ENCODE measurements at regions not wholly inside any gene's neighbourhood (a gene's known extent, or its start where the extent isn't known, plus 50 kb on each side); places are given as distances from the start of the nearest gene placed in this dataset.

GRCh38 chr5:176741561-176742211 is 68.7 kb upstream of the UNC5A start:
- TF ChIP-seq CTCF (IDR thresholded peaks at IDR 0.05), result no peak
- H3K27me3 ChIP-seq, result peaks cover 3% of the 10 kb centered on the region
- no peak overlapping the region for H3K4me3 ChIP-seq
- H3K4me1 ChIP-seq, result no peaks in the 10 kb centered on the region
- H3K27ac ChIP-seq, result no peak overlapping the region
- DNase-seq (ENCODE audit: low spot score in 2 of 2), result peak in 1 of 2 donors; percentile 33
- no peaks in the 10 kb centered on the region for H3K9me3 ChIP-seq
- H3K36me3 ChIP-seq, result no peaks in the 10 kb centered on the region
- intact Hi-C loops (cut with DNase I), result no loop called here

- intact Hi-C loops (cut with DNase I), result no loop called here
- Histone ChIP-seq H3K27me3 (peaks cover 3% of the 10 kb centered on the region), H3K36me3 (no peaks in the 10 kb centered on the region), H3K4me1 (no peaks in the 10 kb centered on the region), H3K9me3 (no peaks in the 10 kb centered on the region), H3K27ac (no peak overlapping the region), H3K4me3 (no peak overlapping the region)
- TF ChIP-seq CTCF (IDR thresholded peaks at IDR 0.05), result no peak
- DNase-seq (ENCODE audit: low spot score in 2 of 2), result peak in 1 of 2 donors; percentile 27
These were observed 67.9 kb upstream of the UNC5A start for GRCh38 chr5:176742246-176743105.

GRCh38 chr5:176743136-176743861 is 67.1 kb upstream of the UNC5A start:
- Histone ChIP-seq H3K4me1 (no peaks in the 10 kb centered on the region), H3K36me3 (no peaks in the 10 kb centered on the region), H3K9me3 (no peaks in the 10 kb centered on the region), H3K27me3 (peaks cover 3% of the 10 kb centered on the region), H3K27ac (no peak overlapping the region), H3K4me3 (no peak overlapping the region)
- no peak for TF ChIP-seq CTCF (IDR thresholded peaks at IDR 0.05)
- intact Hi-C loops (cut with DNase I), result no loop called here
- peak in 1 of 2 donors; percentile 53 for DNase-seq (ENCODE audit: low spot score in 2 of 2)

GRCh38 chr5:176743868-176744583 is 66.3 kb upstream of the UNC5A start:
- DNase-seq (ENCODE audit: low spot score in 2 of 2), result peak in 1 of 2 donors; percentile 34
- TF ChIP-seq CTCF (IDR thresholded peaks at IDR 0.05), result no peak
- intact Hi-C loops (cut with DNase I), result no loop called here
- Histone ChIP-seq H3K27ac (no peak overlapping the region), H3K36me3 (no peaks in the 10 kb centered on the region), H3K4me3 (no peak overlapping the region), H3K9me3 (no peaks in the 10 kb centered on the region), H3K27me3 (peaks cover 3% of the 10 kb centered on the region), H3K4me1 (no peaks in the 10 kb centered on the region)

- intact Hi-C loops (cut with DNase I), result no loop called here
- Histone ChIP-seq H3K27ac (no peak overlapping the region), H3K4me1 (no peaks in the 10 kb centered on the region), H3K27me3 (peaks cover 3% of the 10 kb centered on the region), H3K36me3 (no peaks in the 10 kb centered on the region), H3K9me3 (no peaks in the 10 kb centered on the region), H3K4me3 (no peak overlapping the region)
- no peak for TF ChIP-seq CTCF (IDR thresholded peaks at IDR 0.05)
- DNase-seq (ENCODE audit: low spot score in 2 of 2), result peak in 1 of 2 donors; percentile 9
These were observed 65.8 kb upstream of the UNC5A start for GRCh38 chr5:176744584-176744965.
